OCI-LY3 (cell line): ENCODE measurements at regions not wholly inside any gene's neighbourhood (a gene's known extent, or its start where the extent isn't known, plus 50 kb on each side); places are given as distances from the start of the nearest gene placed in this dataset.

Experiments used
- H2AFZ ChIP-seq: fragments of 200-600, 300-600 bp; shearing (Covaris generic); 2 replicates; pipeline ENCODE4 v1.6.0; 2014; ENCODE audit warnings: antibody characterized with exemption, low read depth, low read length
- H3K27ac ChIP-seq: fragments of 200-600, 300-600 bp; sonication (generic); 2 replicates; pipeline ENCODE4 v1.5.1; 2014; ENCODE audit warnings: mild to moderate bottlenecking, low read length, moderate library complexity, mixed read lengths
- H3K27me3 ChIP-seq: fragments of 200-600, 300-600 bp; sonication (generic); 2 replicates; pipeline ENCODE4 v1.6.1; 2014; ENCODE audit warnings: low read depth, low read length, mixed read lengths
- H3K36me3 ChIP-seq: fragments of 200-600, 300-600 bp; sonication (generic); replicated peaks from 2 replicates; pipeline ENCODE3; 2014; ENCODE audit warnings: low read depth, low read length, mixed read lengths
- H3K4me1 ChIP-seq: fragments of 300-600, 200-600 bp; sonication (generic); 2 replicates; pipeline ENCODE4 v1.6.1; 2014; ENCODE audit warnings: low read length, mixed read lengths
- H3K4me2 ChIP-seq: fragments of 200-600, 300-600 bp; sonication (generic); 2 replicates; pipeline ENCODE4 v1.6.1; 2014; ENCODE audit warnings: low read length, mixed read lengths
- H3K4me3 ChIP-seq: fragments of 300-600, 200-600 bp; sonication (generic); 2 replicates; pipeline ENCODE4 v1.5.1; 2014; ENCODE audit warnings: antibody characterized with exemption, mild to moderate bottlenecking, low read length, moderate library complexity
- H3K79me2 ChIP-seq: fragments of 300-600, 200-600 bp; shearing (Covaris generic); 2 replicates; pipeline ENCODE4 v1.6.1; 2014; ENCODE audit warnings: mild to moderate bottlenecking, low read length, mixed read lengths
- H3K9ac ChIP-seq: fragments of 300-600, 200-600 bp; shearing (Covaris generic); 2 replicates; pipeline ENCODE4 v1.6.0; 2014; ENCODE audit warnings: mild to moderate bottlenecking, low read length, moderate library complexity
- H3K9me3 ChIP-seq: fragments of 200-600, 300-600 bp; shearing (Covaris generic); 2 replicates; pipeline ENCODE4 v1.6.1; 2014; ENCODE audit warnings: low read length, mixed read lengths; ENCODE audit not compliant: insufficient read depth
- H4K20me1 ChIP-seq: fragments of 200-600, 300-600 bp; sonication (generic); 2 replicates; pipeline ENCODE4 v1.6.1; 2016; ENCODE audit warnings: low read length, mixed read lengths; ENCODE audit not compliant: insufficient read depth
- EZH2phosphoT487 ChIP-seq: fragments of 200-600 bp; shearing (Covaris generic); IDR thresholded peaks from 2 replicates; pipeline ENCODE4 v1.6.1; 2018; ENCODE audit warnings: antibody characterized with exemption, mixed run types, low read depth
- TF ChIP-seq, protein P1 (sequence below): fragments of 200-600, 300-600 bp; sonication (generic); IDR thresholded peaks from 2 replicates; pipeline ENCODE4 v1.5.1; 2014; ENCODE audit warnings: antibody characterized with exemption, low read length, low read depth

DNA sequence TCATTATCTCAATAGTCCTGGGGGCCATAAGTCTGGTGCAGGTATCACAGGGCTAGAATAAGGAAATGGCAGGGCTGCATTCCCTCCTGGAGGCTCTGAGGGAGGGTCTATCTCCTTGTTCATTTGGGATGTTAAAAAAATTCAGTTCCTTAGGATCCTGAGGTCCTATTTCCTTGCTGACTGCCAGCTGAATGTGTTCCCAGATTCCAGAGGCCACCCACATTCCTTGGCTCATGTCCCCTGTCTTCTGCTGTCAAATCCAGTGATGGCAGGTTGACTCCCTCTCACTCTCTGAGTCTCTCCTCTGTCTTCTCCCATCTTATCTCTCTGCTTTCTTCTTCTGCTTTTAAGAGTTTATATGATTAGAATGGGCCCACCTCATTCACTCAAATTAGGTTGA, 400.6 kb downstream of the PTPRU start:
- no peaks in the 10 kb centered on the region for H3K9me3 ChIP-seq
- no peak overlapping the region for H2AFZ ChIP-seq
- H3K9ac ChIP-seq: no peak overlapping the region
- H4K20me1 ChIP-seq: no peaks in the 10 kb centered on the region
- H3K36me3 ChIP-seq: no peaks in the 10 kb centered on the region
- no peaks in the 10 kb centered on the region for H3K4me1 ChIP-seq
- no peak overlapping the region for H3K4me2 ChIP-seq
- no peaks in the 10 kb centered on the region for H3K79me2 ChIP-seq
- TF ChIP-seq EZH2phosphoT487: no peak
- TF ChIP-seq, protein P1, sequence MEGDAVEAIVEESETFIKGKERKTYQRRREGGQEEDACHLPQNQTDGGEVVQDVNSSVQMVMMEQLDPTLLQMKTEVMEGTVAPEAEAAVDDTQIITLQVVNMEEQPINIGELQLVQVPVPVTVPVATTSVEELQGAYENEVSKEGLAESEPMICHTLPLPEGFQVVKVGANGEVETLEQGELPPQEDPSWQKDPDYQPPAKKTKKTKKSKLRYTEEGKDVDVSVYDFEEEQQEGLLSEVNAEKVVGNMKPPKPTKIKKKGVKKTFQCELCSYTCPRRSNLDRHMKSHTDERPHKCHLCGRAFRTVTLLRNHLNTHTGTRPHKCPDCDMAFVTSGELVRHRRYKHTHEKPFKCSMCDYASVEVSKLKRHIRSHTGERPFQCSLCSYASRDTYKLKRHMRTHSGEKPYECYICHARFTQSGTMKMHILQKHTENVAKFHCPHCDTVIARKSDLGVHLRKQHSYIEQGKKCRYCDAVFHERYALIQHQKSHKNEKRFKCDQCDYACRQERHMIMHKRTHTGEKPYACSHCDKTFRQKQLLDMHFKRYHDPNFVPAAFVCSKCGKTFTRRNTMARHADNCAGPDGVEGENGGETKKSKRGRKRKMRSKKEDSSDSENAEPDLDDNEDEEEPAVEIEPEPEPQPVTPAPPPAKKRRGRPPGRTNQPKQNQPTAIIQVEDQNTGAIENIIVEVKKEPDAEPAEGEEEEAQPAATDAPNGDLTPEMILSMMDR: no peak
- no peaks in the 10 kb centered on the region for H3K27me3 ChIP-seq
- H3K27ac ChIP-seq: no peak overlapping the region
- no peak overlapping the region for H3K4me3 ChIP-seq

DNA sequence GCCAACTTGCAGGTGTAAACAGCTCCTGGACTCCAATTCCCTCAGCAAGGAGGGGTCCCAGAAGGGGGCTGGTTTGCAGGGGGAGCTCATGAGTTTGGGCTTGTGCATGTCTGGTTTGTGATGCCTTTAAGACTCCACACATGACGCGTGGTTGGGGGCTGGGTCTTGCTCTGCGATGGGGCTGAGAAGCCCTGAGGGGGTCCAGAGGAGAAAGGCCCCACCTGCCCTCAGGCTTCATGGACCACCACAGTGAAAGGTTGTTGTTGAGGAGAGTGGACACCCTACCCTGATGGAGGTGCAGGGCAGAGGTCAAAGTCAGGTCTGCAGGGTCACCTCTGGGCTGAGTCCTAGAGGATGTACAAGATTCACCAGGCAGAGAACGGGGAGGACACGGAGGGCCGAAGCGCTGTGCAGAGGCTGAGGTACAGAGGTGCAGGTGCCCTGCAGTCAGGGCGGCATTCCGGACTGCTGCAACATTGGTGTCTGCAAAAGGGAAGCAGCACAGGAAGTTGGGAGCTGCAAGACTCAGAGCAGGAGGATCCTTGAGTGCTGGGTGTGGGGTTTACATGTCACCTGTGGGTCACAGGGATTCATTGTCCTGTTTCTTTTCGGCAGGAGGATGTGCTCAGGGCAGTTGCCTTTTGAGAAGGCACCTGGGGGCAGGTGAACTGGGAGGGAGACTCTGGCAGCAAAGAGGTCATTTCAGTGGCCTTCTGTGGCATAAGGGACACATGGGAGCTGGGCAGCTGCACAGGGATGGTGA, 399.4 kb downstream of the PTPRU start:
- Histone ChIP-seq H3K4me3 (no peak overlapping the region), H3K9me3 (no peaks in the 10 kb centered on the region), H3K4me2 (no peak overlapping the region), H3K27ac (no peak overlapping the region), H3K4me1 (no peaks in the 10 kb centered on the region), H3K27me3 (no peaks in the 10 kb centered on the region), H3K9ac (no peak overlapping the region), H4K20me1 (no peaks in the 10 kb centered on the region), H3K79me2 (no peaks in the 10 kb centered on the region), H2AFZ (no peak overlapping the region), H3K36me3 (no peaks in the 10 kb centered on the region)
- no peak for TF ChIP-seq EZH2phosphoT487
- TF ChIP-seq, protein P1: no peak

DNA sequence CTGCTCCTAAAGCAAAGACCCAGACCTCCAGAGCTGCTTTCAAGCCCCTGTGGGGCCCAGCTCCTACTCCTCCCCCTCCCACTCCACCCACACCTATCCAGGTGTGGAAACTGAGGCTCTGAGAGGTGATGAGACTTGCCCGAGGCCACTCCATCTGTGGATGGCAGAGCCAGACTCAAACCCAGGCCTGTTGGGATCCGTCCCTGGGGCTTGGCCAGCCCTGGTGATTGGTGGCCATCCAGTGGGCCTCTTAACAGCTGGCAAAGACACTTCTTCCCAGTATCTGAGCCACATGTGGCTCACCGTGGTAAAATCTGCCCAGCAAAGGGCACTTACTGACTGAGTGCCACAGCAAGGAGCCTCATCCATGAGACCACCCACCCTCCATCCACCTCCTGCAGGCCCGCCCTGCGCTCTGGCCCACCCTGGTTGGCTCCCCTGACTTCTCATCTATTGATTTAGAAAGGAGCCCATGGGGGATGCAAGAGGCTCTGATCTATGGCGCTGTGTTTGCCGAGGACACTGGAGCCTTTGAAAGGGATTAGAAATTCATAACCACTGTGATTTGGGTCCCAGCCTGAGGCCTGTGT, 398.5 kb downstream of the PTPRU start:
- Histone ChIP-seq H3K4me1 (no peaks in the 10 kb centered on the region), H3K27me3 (no peaks in the 10 kb centered on the region), H3K9me3 (no peaks in the 10 kb centered on the region), H2AFZ (no peak overlapping the region), H3K36me3 (no peaks in the 10 kb centered on the region), H3K9ac (no peak overlapping the region), H3K79me2 (no peaks in the 10 kb centered on the region), H3K27ac (no peak overlapping the region), H4K20me1 (no peaks in the 10 kb centered on the region), H3K4me3 (no peak overlapping the region), H3K4me2 (no peak overlapping the region)
- TF ChIP-seq, protein P1: no peak
- no peak for TF ChIP-seq EZH2phosphoT487

DNA sequence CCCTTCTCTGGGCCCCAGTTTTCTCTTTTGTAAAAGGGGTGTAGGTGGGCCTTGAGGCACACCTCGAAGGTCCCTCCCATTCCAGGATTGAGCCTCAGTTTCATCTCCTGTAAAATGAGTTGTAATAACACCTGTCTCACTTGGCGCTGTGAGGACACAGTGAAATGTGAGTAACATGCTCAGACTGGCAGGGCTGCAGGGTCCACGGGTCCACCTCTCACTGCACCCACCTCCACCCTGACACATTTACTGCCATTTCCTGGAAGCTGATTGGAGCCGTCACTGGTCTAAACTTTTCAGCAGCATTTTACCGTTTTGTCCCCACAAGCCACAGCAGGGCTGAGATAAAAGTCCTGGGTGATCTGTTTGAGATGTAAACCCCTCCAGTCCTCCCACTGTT, 398.0 kb downstream of the PTPRU start:
- Histone ChIP-seq H3K4me3 (no peak overlapping the region), H3K27ac (no peak overlapping the region), H2AFZ (no peak overlapping the region), H3K9ac (no peak overlapping the region), H3K9me3 (no peaks in the 10 kb centered on the region), H3K4me1 (no peaks in the 10 kb centered on the region), H3K79me2 (no peaks in the 10 kb centered on the region), H3K4me2 (no peak overlapping the region), H4K20me1 (no peaks in the 10 kb centered on the region), H3K36me3 (no peaks in the 10 kb centered on the region), H3K27me3 (no peaks in the 10 kb centered on the region)
- TF ChIP-seq EZH2phosphoT487: no peak
- TF ChIP-seq, protein P1: no peak
